ENCODE measurements at regions not wholly inside any gene's neighbourhood (a gene's known extent, or its start where the extent isn't known, plus 50 kb on each side); places are given as distances from the start of the nearest gene placed in this dataset.

DNA sequence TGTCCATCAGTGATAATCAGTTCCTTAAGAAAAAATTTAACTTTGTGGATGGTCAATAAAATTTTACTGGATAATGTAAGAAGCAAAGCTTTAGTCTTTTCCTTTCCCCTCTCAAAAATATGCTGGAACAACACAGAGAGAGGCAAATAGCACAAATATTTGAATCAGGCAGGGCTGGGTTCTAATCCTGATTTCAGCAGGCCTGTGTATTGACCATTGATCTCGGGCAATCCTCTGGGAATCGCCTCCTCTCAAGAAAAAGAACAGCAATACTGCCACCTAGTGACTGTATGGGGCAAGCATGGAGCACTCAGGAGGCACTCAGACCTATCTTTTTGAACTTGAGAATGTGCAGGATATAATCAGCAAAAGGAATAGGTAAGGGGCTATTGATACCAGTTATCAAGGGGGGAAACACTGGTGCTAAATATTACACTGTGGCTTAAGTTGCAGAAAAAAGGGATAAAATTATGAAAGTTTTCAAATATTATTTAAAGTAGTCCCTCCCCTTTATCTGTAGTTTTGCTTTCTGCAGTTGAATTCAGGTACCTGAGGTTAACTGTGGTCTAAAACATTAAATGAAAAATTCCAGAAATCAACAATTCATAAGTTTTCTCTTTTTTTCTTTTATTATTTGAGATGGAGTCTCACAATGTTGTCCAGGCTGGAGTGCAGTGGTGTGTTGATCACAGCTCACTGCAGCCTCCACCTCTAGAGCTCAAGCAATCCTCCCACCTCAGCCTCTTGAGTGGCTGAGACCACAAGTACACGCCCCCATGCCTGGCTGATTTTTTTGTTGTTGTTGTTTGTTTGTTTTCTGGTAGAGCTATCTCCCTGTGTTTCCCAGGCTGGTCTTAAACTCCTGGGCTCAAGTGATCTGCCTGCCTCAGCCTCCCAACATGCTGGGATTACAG is 91.8 kb upstream of the NHSL1 start:
- ATAC-seq (ENCODE audit: low FRiP score), result no peak
- no peak for DNase-seq (ENCODE audit: low spot score)
- TF ChIP-seq, protein P1, sequence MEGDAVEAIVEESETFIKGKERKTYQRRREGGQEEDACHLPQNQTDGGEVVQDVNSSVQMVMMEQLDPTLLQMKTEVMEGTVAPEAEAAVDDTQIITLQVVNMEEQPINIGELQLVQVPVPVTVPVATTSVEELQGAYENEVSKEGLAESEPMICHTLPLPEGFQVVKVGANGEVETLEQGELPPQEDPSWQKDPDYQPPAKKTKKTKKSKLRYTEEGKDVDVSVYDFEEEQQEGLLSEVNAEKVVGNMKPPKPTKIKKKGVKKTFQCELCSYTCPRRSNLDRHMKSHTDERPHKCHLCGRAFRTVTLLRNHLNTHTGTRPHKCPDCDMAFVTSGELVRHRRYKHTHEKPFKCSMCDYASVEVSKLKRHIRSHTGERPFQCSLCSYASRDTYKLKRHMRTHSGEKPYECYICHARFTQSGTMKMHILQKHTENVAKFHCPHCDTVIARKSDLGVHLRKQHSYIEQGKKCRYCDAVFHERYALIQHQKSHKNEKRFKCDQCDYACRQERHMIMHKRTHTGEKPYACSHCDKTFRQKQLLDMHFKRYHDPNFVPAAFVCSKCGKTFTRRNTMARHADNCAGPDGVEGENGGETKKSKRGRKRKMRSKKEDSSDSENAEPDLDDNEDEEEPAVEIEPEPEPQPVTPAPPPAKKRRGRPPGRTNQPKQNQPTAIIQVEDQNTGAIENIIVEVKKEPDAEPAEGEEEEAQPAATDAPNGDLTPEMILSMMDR (IDR thresholded peaks at IDR 0.05), result peak in 2 of 3 donors; percentile 6 to 40

DNA sequence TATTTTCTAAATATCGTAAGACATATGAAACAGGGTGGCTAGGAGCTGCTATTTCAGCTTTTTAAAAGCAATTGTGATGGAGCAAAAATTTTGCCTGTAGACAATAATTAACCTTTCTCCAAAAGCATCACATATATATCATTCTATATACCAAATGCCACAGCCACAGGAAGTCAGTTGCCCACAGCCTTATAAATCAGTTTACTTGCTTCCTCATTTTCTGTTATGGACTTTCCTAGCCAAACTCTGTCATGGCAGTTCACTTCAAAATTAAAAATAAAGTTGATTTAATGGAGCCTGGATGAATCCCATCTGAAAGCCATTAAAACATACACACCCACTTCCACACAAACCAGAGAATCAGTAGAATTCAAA is 93.4 kb upstream of the NHSL1 start:
- no peak for DNase-seq (ENCODE audit: low spot score)
- ATAC-seq (ENCODE audit: low FRiP score), result peak; percentile 4
- TF ChIP-seq, protein P1 (IDR thresholded peaks at IDR 0.05), result no peak

DNA sequence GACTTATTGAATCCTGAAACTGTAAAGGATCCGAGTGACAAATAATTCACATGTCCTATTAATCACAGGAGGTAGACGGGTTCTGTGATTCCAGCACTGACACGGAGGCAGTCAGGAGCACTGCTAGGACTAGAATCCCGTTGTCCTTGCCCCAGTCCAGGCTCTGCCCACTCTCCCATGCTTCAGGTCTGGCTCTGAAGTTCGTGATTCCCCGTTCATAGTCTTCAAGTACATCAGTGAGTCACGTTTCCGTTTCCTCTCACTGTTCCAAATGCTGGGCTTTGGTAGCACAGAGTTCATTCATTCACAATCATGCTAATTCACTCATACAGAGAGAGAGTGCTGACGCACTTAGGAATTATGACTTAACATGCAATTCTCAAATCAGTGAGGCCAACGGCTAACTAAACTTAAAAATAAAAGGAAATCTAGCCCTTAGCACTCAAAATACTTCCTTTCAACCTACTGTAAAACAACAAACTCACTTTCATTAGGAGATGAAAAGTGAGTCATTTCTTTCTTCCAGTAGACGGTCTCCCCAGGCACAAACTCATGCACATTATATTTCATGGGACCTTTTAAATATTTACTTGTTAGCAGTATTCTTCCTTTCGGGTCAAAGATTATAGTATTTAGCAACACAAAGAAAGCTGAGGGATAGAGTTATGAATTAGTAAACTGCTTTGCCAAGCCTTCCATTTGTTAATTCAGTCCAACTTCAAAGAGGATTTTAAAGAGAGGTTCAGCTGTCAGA is 94.0 kb upstream of the NHSL1 start:
- ATAC-seq (ENCODE audit: low FRiP score) (peak; percentile 80), DNase-seq (ENCODE audit: low spot score) (no peak)
- TF ChIP-seq, protein P1 (IDR thresholded peaks at IDR 0.05), result no peak

DNA sequence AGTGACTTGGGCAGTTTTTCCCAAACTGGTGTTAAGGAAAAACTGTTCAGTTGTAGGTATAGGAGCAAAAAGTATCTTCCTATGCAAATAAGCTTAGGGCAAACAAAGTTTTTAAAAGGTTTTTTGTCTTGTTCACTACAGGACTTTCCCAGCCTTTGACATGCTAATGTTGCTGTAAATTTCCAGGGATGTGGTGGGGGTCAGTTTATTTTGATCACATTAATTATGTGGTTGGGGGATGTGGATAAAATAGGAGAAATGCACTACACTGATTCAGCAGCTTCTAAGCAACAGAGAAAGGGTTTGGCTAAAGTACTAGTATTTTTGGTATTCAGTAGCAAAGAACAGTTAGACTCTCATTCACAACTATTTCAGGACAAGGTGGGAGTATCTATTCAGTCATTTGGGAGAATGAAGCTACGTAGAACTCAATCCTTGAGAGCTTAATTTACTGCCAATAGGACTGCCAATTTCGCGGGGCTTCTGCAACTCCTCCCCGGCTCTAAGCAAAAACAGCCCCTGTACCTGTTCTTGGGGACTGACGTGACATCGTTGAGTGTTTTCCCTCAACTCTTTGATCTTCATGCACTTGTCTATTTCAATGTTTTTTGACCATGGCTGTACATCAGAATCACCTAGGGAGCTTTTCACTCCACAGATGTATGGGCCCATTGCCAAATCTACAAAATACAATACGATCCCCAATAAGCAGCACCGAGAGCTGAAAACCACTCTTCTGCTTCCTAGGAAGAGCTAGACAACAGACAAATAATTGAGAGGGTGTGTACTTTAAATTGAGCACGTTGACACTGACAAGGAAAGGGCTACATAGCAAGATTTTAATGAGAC is 94.8 kb upstream of the NHSL1 start:
- DNase-seq (ENCODE audit: low spot score) (no peak), ATAC-seq (ENCODE audit: low FRiP score) (no peak)
- TF ChIP-seq, protein P1 (IDR thresholded peaks at IDR 0.05), result no peak

DNA sequence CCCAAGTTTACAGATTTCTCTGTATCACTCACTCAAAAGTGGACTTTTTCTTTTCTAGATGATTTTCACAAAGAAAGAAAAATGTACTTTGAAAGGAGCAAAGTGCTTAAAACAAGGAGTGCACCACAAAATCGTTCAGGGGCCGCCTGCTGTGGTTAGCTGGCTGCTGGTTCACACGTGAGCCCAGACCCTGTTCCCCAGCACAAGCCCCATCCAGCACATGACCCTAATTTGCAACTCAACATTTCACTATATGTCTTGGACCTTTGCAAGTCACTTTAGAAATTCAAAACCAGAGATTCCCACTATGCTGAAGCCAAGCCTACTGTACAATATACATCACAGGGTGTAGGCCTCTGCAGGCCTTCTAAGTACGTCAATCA is 95.5 kb upstream of the NHSL1 start:
- TF ChIP-seq, protein P1 (IDR thresholded peaks at IDR 0.05), result no peak
- no peak for ATAC-seq (ENCODE audit: low FRiP score)
- no peak for DNase-seq (ENCODE audit: low spot score)

DNA sequence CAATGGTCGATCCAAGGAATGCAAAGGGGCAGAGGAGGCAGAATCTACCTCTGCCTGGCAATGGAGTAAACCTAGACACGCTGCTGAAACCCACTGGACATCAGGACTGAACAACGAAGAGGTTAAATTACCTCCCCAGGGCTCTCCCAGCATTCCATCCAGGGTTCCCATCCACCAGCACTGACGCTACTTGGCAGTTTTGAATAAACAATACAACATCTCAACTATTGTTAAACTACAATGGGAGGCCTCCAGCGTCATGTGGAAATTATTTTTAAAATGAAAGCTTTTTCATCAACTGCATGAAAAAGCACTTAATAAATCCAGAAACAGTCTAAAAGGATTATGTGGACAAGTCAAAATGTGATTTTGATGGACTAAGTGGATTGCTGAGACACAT is 96.8 kb upstream of the NHSL1 start:
- no peak for DNase-seq (ENCODE audit: low spot score)
- no peak for ATAC-seq (ENCODE audit: low FRiP score)
- TF ChIP-seq, protein P1 (IDR thresholded peaks at IDR 0.05), result no peak
